PC-9 (cell line): ENCODE measurements at regions not wholly inside any gene's neighbourhood (a gene's known extent, or its start where the extent isn't known, plus 50 kb on each side); places are given as distances from the start of the nearest gene placed in this dataset.

Experiments used
- BruUV-seq: library from RNA; stranded (reverse); fragments of 400-500 nt; replicated peaks from 2 replicates; lab custom pipeline; 2021; lab: Mats Ljungman, UMichigan
- CTCF ChIA-PET: fragments of 300-600 bp; sonication (Branson Sonifier 250); formaldehyde crosslinking; loops from one replicate; lab custom pipeline; 2022; ENCODE audit warnings: antibody characterized with exemption; lab: Charles Lee
- POLR2A ChIA-PET: fragments of 300-600 bp; sonication (Branson Sonifier 250); formaldehyde crosslinking; loops from one replicate; lab custom pipeline; 2022; ENCODE audit warnings: antibody characterized with exemption; ENCODE audit not compliant: unreplicated experiment; lab: Charles Lee
- DNase-seq, 2 experiments: peaks; one replicate each; pipeline versions ENCODE4 v3.0.0 to v3.0.0-alpha.2; 2015 to 2022; ENCODE audit warnings: mixed read lengths in 1 of 2
- H2AFZ ChIP-seq: fragments of 200-600 bp; sonication (generic); 2 replicates; pipeline ENCODE4 v1.8.1; 2017; ENCODE audit warnings: antibody characterized with exemption
- H3F3A ChIP-seq: fragments of 200-600 bp; sonication (generic); 2 replicates; pipeline ENCODE4 v1.8.1; 2017; ENCODE audit warnings: antibody characterized with exemption, mild to moderate bottlenecking, low read depth; ENCODE audit not compliant: insufficient read depth
- H3K27ac ChIP-seq: fragments of 200-600 bp; sonication (generic); 2 replicates; pipeline ENCODE4 v1.6.1; 2016; ENCODE audit warnings: mixed run types
- H3K27me3 ChIP-seq: fragments of 200-600 bp; sonication (generic); 2 replicates; pipeline ENCODE4 v1.6.1; 2016; ENCODE audit warnings: low read depth, mixed run types; ENCODE audit not compliant: insufficient read depth
- H3K36me3 ChIP-seq: fragments of 200-600 bp; sonication (generic); 2 replicates; pipeline ENCODE4 v1.6.1; 2016; ENCODE audit warnings: low read depth, mixed run types
- H3K4me1 ChIP-seq: fragments of 200-600 bp; sonication (generic); replicated peaks from 2 replicates; pipeline ENCODE4 v1.6.1; 2016; ENCODE audit warnings: mixed run types; ENCODE audit not compliant: insufficient read depth
- H3K4me2 ChIP-seq: fragments of 200-600 bp; sonication (generic); 2 replicates; pipeline ENCODE4 v1.6.1; 2017; ENCODE audit warnings: mixed run types
- H3K4me3 ChIP-seq: fragments of 200-600 bp; sonication (generic); 2 replicates; pipeline ENCODE4 v1.6.1; 2016; ENCODE audit warnings: mixed run types
- H3K79me2 ChIP-seq: fragments of 200-600 bp; sonication (generic); 2 replicates; pipeline ENCODE4 v1.6.1; 2017; ENCODE audit warnings: low read depth, mixed run types
- H3K9me2 ChIP-seq: fragments of 200-600 bp; sonication (generic); 2 replicates; pipeline ENCODE4 v1.8.1; 2017; ENCODE audit warnings: mild to moderate bottlenecking; ENCODE audit not compliant: insufficient read depth
- H3K9me3 ChIP-seq: fragments of 200-600 bp; sonication (generic); 2 replicates; pipeline ENCODE4 v1.8.1; 2016; ENCODE audit warnings: low read depth; ENCODE audit not compliant: insufficient read depth
- H4K20me1 ChIP-seq: fragments of 200-600 bp; sonication (generic); 2 replicates; pipeline ENCODE4 v1.8.1; 2017; ENCODE audit not compliant: insufficient read depth
- EZH2 ChIP-seq: fragments of 200-600 bp; sonication (generic); IDR thresholded peaks from 2 replicates; pipeline ENCODE4 v1.8.0; 2017; ENCODE audit warnings: antibody characterized with exemption, low read depth
- intact Hi-C: fragments of 100-400 bp; cut with micrococcal nuclease; formaldehyde crosslinking; loops from one replicate; pipeline ENCODE4 v1.10.0; 2022; ENCODE audit not compliant: unreplicated experiment
- TF ChIP-seq, protein P1 (sequence below): fragments of 200-600 bp; sonication (generic); conservative IDR thresholded peaks from 2 replicates; pipeline ENCODE4 v1.6.1; 2017; ENCODE audit warnings: mixed run types, antibody characterized with exemption, mild to moderate bottlenecking, moderate library complexity

DNA sequence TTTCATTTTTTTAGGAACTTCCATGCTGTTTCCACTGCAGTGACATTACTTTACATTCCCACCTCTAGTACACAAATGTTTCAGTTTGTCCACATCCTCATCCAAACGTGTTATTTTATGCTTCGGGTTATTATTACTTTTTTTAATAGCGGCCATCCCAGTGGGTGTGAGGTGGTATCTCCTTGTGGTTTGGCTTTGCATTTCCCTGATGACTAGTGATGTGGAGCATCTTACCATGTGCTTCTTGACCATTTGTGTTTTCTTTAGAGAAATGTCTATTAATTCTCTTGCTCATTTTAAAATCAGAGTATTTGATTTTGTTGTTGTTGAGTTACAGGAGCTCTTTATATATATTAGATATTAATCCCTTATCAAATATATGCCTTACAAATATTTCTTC, 70.3 kb upstream of the ANO1 start:
- no peaks in the 10 kb centered on the region; the same call in 1 of the 2 replicates for H3K4me1 ChIP-seq
- H3K9me3 ChIP-seq, result no peaks in the 10 kb centered on the region
- H3K4me2 ChIP-seq, result no peak overlapping the region
- intact Hi-C loops, result no loop called here
- BruUV-seq, result no TSS peak
- DNase-seq, result no peak
- no peak overlapping the region for H3K4me3 ChIP-seq
- no peaks in the 10 kb centered on the region for H3F3A ChIP-seq
- H3K9me2 ChIP-seq, result no peaks in the 10 kb centered on the region
- no peaks in the 10 kb centered on the region for H3K27me3 ChIP-seq
- ChIA-PET POLR2A (no interaction called here), CTCF (no interaction called here)
- no peak overlapping the region for H2AFZ ChIP-seq
- no peaks in the 10 kb centered on the region for H3K79me2 ChIP-seq
- no peaks in the 10 kb centered on the region for H4K20me1 ChIP-seq
- TF ChIP-seq EZH2, result no peak
- TF ChIP-seq, protein P1, sequence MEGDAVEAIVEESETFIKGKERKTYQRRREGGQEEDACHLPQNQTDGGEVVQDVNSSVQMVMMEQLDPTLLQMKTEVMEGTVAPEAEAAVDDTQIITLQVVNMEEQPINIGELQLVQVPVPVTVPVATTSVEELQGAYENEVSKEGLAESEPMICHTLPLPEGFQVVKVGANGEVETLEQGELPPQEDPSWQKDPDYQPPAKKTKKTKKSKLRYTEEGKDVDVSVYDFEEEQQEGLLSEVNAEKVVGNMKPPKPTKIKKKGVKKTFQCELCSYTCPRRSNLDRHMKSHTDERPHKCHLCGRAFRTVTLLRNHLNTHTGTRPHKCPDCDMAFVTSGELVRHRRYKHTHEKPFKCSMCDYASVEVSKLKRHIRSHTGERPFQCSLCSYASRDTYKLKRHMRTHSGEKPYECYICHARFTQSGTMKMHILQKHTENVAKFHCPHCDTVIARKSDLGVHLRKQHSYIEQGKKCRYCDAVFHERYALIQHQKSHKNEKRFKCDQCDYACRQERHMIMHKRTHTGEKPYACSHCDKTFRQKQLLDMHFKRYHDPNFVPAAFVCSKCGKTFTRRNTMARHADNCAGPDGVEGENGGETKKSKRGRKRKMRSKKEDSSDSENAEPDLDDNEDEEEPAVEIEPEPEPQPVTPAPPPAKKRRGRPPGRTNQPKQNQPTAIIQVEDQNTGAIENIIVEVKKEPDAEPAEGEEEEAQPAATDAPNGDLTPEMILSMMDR, result no peak
- no peaks in the 10 kb centered on the region for H3K36me3 ChIP-seq
- H3K27ac ChIP-seq, result no peak overlapping the region

DNA sequence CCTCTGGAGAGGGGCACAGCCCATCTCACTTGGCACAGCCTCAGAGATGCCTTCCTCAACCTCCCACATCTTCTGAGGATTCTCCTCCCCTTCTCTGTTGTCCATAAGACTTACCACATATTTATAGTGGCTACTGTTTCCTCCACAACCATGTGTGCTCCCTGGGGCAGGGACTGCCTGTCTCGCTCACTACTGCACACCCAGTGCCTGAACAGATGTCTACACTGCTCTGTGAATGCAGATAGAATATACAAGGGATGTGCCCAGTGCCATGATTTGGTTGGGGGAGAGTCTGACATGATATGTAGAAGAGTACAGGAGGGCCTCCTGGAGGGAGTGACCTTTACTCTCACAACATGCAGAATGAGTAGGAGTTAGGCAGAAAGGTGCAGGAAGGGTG, 67.3 kb upstream of the ANO1 start:
- Histone ChIP-seq H3K4me1 (peaks cover 9% of the 10 kb centered on the region), H3K36me3 (no peaks in the 10 kb centered on the region), H2AFZ (no peak overlapping the region), H3K79me2 (no peaks in the 10 kb centered on the region), H3K4me3 (no peak overlapping the region), H3F3A (peaks cover 10% of the 10 kb centered on the region), H3K4me2 (no peak overlapping the region), H3K9me2 (no peaks in the 10 kb centered on the region), H3K27me3 (no peaks in the 10 kb centered on the region), H3K9me3 (no peaks in the 10 kb centered on the region), H4K20me1 (no peaks in the 10 kb centered on the region), H3K27ac (no peak overlapping the region)
- no peak for DNase-seq
- intact Hi-C loops, result no loop called here
- ChIA-PET CTCF (no interaction called here), POLR2A (no interaction called here)
- no TSS peak for BruUV-seq
- no peak for TF ChIP-seq EZH2
- TF ChIP-seq, protein P1, result no peak

DNA sequence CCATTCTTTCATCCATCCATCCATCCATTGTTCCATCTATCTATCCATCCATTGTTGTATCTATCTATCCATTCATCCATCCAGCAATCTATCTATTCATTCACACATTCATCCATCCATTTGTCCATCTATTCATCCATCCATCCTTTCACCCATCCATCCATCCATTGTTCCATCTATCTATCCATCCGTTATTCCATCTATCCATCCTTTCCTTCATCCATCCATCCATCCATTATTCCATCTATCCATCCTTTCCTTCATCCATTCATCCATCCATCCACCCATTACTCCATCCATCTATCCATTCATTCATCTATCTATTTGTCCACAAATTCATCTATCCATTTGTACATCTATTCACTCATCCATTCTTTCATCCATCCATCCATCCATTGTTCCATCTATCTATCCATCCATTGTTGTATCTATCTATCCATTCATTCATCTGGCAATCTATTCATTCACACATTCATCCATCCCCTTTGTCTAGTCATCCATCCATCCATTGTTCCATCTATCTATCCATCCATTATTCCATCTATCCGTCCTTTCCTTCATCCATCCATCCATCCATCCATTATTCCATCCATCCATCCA, 65.9 kb upstream of the ANO1 start:
- Histone ChIP-seq H3K27ac (no peak overlapping the region), H4K20me1 (no peaks in the 10 kb centered on the region), H3K4me3 (no peak overlapping the region), H3K79me2 (no peaks in the 10 kb centered on the region), H2AFZ (no peak overlapping the region), H3K9me3 (no peaks in the 10 kb centered on the region), H3K36me3 (no peaks in the 10 kb centered on the region), H3K9me2 (no peaks in the 10 kb centered on the region), H3K27me3 (no peaks in the 10 kb centered on the region), H3F3A (peaks cover 24% of the 10 kb centered on the region), H3K4me2 (no peak overlapping the region), H3K4me1 (peaks cover 23% of the 10 kb centered on the region)
- TF ChIP-seq, protein P1, result no peak
- TF ChIP-seq EZH2, result no peak
- CTCF ChIA-PET, result no interaction called here
- no TSS peak for BruUV-seq
- POLR2A ChIA-PET, result no interaction called here
- no peak for DNase-seq
- intact Hi-C loops, result no loop called here
